ENCODE measurements at regions not wholly inside any gene's neighbourhood (a gene's known extent, or its start where the extent isn't known, plus 50 kb on each side); places are given as distances from the start of the nearest gene placed in this dataset.

DNA sequence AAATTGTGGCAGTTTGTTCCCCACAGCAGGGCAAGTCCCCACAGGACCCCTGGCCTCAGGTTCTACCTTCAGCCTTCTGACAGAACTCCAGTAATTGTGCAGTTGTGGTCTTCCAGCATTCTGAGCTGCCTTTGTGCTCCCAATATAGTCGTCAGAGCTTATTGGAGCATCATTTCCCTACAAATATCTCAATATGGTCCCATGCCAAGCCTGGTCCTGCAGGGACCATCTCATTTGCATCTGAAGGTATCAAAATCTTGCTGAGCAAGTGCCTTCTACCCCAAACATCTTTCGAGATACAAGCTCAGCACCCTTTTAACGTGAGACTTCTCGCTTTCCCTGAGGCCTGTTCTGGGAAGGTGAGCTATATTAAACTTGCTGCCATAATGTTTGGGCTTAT, 333.9 kb upstream of the CDH11 start:
- TF ChIP-seq MAZ (IDR thresholded peaks at IDR 0.05; ENCODE audit: borderline replicate concordance, low read depth, low read length) (no peak), SMC3 (IDR thresholded peaks at IDR 0.05; ENCODE audit: low read depth, low read length) (no peak), MAFK (IDR thresholded peaks at IDR 0.05; ENCODE audit: low read depth, low read length) (no peak), RAD21 (IDR thresholded peaks at IDR 0.05; ENCODE audit: low read length) (no peak), POLR2A (IDR thresholded peaks at IDR 0.05; ENCODE audit: low read depth, low read length) (no peak), NFE2L2 (IDR thresholded peaks at IDR 0.05; ENCODE audit: low read depth, low read length) (no peak), RFX5 (IDR thresholded peaks at IDR 0.05; ENCODE audit: low read depth, low read length) (no peak), FOS (IDR thresholded peaks at IDR 0.05; ENCODE audit: low read depth, low read length) (no peak), CEBPB (IDR thresholded peaks at IDR 0.05; ENCODE audit: low read depth, low read length) (no peak), BHLHE40 (IDR thresholded peaks at IDR 0.05; ENCODE audit: low read depth, low read length) (no peak)
- TF ChIP-seq, protein P1, sequence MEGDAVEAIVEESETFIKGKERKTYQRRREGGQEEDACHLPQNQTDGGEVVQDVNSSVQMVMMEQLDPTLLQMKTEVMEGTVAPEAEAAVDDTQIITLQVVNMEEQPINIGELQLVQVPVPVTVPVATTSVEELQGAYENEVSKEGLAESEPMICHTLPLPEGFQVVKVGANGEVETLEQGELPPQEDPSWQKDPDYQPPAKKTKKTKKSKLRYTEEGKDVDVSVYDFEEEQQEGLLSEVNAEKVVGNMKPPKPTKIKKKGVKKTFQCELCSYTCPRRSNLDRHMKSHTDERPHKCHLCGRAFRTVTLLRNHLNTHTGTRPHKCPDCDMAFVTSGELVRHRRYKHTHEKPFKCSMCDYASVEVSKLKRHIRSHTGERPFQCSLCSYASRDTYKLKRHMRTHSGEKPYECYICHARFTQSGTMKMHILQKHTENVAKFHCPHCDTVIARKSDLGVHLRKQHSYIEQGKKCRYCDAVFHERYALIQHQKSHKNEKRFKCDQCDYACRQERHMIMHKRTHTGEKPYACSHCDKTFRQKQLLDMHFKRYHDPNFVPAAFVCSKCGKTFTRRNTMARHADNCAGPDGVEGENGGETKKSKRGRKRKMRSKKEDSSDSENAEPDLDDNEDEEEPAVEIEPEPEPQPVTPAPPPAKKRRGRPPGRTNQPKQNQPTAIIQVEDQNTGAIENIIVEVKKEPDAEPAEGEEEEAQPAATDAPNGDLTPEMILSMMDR (conservative IDR thresholded peaks at IDR 0.05; ENCODE audit: low read depth, low read length): no peak
- TF ChIP-seq, protein P2, sequence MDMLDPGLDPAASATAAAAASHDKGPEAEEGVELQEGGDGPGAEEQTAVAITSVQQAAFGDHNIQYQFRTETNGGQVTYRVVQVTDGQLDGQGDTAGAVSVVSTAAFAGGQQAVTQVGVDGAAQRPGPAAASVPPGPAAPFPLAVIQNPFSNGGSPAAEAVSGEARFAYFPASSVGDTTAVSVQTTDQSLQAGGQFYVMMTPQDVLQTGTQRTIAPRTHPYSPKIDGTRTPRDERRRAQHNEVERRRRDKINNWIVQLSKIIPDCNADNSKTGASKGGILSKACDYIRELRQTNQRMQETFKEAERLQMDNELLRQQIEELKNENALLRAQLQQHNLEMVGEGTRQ (IDR thresholded peaks at IDR 0.05; ENCODE audit: low read depth, low read length): no peak
- TF ChIP-seq, protein P3, sequence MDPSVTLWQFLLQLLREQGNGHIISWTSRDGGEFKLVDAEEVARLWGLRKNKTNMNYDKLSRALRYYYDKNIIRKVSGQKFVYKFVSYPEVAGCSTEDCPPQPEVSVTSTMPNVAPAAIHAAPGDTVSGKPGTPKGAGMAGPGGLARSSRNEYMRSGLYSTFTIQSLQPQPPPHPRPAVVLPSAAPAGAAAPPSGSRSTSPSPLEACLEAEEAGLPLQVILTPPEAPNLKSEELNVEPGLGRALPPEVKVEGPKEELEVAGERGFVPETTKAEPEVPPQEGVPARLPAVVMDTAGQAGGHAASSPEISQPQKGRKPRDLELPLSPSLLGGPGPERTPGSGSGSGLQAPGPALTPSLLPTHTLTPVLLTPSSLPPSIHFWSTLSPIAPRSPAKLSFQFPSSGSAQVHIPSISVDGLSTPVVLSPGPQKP (IDR thresholded peaks at IDR 0.05; ENCODE audit: borderline replicate concordance, low read depth, low read length): no peak
